ENCODE measurements at regions not wholly inside any gene's neighbourhood (a gene's known extent, or its start where the extent isn't known, plus 50 kb on each side); places are given as distances from the start of the nearest gene placed in this dataset.
"Not testable (repeated sequence)": the region's sequence is repeated elsewhere in the genome, so short reads cannot be mapped to it uniquely, and the experiment has no call there.

GRCh38 chr4:38388907-38389306, 275.1 kb upstream of the KLF3 start:
- not testable (repeated sequence) for TF ChIP-seq CTCF (conservative IDR thresholded peaks at IDR 0.05 in 1 of 2, IDR thresholded peaks at IDR 0.05 in 1 of 2; ENCODE audit: extremely low read depth in 1 of 2, insufficient read depth in 1 of 2, low read depth in 1 of 2, low read length in 2 of 2); EZH2 (IDR thresholded peaks at IDR 0.05; ENCODE audit: borderline replicate concordance, low read length)
